ENCODE measurements at regions not wholly inside any gene's neighbourhood (a gene's known extent, or its start where the extent isn't known, plus 50 kb on each side); places are given as distances from the start of the nearest gene placed in this dataset.

- Mint-ChIP-seq H3K4me1 (peaks cover 31% of the 10 kb centered on the region), H3K27ac (peak overlapping the region; percentile 3; the same call in 1 of the 2 replicates), H3K9me3 (no peaks in the 10 kb centered on the region), H3K36me3 (ENCODE audit: low read depth) (0 out of 3 replicates have a peak, but pooled peaks cover 3% of the 10 kb centered on the region), H3K4me3 (no peak overlapping the region), H3K27me3 (ENCODE audit: insufficient read depth, low read depth, poor library complexity) (peaks cover 5% of the 10 kb centered on the region)
- Histone ChIP-seq H3K27me3 (ENCODE audit: insufficient read depth) (no peaks in the 10 kb centered on the region), H3K36me3 (ENCODE audit: insufficient read depth) (no peaks in the 10 kb centered on the region), H4K20me1 (replicated peaks; ENCODE audit: insufficient read depth) (no peaks in the 10 kb centered on the region), H3K79me2 (replicated peaks; ENCODE audit: insufficient read depth) (no peaks in the 10 kb centered on the region), H3K9me2 (ENCODE audit: insufficient read depth) (no peaks in the 10 kb centered on the region), H3F3A (replicated peaks; ENCODE audit: low read depth) (no peaks in the 10 kb centered on the region), H3K4me1 (ENCODE audit: insufficient read depth) (peaks cover 11% of the 10 kb centered on the region), H3K27ac (ENCODE audit: low read depth) (no peak overlapping the region), H3K4me2 (no peak overlapping the region), H2AFZ (no peak overlapping the region), H3K4me3 (no peak overlapping the region)
- DNase-seq (ENCODE audit: low spot score): peak; percentile 51
- peak; percentile 89 for ATAC-seq
- TF ChIP-seq EZH2 (IDR thresholded peaks at IDR 0.05; ENCODE audit: low read depth, unreplicated experiment) (no peak), CREB1 (CRISPR knock-in tag; IDR thresholded peaks at IDR 0.05; ENCODE audit: low read depth) (no peak), POLR2AphosphoS5 (IDR thresholded peaks at IDR 0.05; ENCODE audit: low read depth) (no peak)
- TF ChIP-seq, protein P1, sequence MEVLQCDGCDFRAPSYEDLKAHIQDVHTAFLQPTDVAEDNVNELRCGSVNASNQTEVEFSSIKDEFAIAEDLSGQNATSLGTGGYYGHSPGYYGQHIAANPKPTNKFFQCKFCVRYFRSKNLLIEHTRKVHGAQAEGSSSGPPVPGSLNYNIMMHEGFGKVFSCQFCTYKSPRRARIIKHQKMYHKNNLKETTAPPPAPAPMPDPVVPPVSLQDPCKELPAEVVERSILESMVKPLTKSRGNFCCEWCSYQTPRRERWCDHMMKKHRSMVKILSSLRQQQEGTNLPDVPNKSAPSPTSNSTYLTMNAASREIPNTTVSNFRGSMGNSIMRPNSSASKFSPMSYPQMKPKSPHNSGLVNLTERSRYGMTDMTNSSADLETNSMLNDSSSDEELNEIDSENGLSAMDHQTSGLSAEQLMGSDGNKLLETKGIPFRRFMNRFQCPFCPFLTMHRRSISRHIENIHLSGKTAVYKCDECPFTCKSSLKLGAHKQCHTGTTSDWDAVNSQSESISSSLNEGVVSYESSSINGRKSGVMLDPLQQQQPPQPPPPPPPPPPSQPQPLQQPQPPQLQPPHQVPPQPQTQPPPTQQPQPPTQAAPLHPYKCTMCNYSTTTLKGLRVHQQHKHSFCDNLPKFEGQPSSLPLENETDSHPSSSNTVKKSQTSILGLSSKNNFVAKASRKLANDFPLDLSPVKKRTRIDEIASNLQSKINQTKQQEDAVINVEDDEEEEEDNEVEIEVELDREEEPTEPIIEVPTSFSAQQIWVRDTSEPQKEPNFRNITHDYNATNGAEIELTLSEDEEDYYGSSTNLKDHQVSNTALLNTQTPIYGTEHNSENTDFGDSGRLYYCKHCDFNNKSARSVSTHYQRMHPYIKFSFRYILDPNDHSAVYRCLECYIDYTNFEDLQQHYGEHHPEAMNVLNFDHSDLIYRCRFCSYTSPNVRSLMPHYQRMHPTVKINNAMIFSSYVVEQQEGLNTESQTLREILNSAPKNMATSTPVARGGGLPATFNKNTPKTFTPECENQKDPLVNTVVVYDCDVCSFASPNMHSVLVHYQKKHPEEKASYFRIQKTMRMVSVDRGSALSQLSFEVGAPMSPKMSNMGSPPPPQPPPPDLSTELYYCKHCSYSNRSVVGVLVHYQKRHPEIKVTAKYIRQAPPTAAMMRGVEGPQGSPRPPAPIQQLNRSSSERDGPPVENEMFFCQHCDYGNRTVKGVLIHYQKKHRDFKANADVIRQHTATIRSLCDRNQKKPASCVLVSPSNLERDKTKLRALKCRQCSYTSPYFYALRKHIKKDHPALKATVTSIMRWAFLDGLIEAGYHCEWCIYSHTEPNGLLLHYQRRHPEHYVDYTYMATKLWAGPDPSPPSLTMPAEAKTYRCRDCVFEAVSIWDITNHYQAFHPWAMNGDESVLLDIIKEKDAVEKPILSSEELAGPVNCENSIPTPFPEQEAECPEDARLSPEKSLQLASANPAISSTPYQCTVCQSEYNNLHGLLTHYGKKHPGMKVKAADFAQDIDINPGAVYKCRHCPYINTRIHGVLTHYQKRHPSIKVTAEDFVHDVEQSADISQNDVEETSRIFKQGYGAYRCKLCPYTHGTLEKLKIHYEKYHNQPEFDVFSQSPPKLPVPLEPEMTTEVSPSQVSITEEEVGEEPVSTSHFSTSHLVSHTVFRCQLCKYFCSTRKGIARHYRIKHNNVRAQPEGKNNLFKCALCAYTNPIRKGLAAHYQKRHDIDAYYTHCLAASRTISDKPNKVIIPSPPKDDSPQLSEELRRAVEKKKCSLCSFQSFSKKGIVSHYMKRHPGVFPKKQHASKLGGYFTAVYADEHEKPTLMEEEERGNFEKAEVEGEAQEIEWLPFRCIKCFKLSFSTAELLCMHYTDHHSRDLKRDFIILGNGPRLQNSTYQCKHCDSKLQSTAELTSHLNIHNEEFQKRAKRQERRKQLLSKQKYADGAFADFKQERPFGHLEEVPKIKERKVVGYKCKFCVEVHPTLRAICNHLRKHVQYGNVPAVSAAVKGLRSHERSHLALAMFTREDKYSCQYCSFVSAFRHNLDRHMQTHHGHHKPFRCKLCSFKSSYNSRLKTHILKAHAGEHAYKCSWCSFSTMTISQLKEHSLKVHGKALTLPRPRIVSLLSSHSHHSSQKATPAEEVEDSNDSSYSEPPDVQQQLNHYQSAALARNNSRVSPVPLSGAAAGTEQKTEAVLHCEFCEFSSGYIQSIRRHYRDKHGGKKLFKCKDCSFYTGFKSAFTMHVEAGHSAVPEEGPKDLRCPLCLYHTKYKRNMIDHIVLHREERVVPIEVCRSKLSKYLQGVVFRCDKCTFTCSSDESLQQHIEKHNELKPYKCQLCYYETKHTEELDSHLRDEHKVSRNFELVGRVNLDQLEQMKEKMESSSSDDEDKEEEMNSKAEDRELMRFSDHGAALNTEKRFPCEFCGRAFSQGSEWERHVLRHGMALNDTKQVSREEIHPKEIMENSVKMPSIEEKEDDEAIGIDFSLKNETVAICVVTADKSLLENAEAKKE (CRISPR knock-in tag; IDR thresholded peaks at IDR 0.05): 0 out of 2 replicates have a peak, but pooled peaks have one; percentile 15
- TF ChIP-seq, protein P2, sequence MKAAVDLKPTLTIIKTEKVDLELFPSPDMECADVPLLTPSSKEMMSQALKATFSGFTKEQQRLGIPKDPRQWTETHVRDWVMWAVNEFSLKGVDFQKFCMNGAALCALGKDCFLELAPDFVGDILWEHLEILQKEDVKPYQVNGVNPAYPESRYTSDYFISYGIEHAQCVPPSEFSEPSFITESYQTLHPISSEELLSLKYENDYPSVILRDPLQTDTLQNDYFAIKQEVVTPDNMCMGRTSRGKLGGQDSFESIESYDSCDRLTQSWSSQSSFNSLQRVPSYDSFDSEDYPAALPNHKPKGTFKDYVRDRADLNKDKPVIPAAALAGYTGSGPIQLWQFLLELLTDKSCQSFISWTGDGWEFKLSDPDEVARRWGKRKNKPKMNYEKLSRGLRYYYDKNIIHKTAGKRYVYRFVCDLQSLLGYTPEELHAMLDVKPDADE (IDR thresholded peaks at IDR 0.05): no peak
These were observed 384.3 kb downstream of the EFNB2 start for GRCh38 chr13:106151056-106151699.

Data from GM23338 (cell line).